HG03571 (cell line): ENCODE measurements at regions not wholly inside any gene's neighbourhood (a gene's known extent, or its start where the extent isn't known, plus 50 kb on each side); places are given as distances from the start of the nearest gene placed in this dataset.

ENCODE experiments used
- ATAC-seq: cut with Tn5 transposase; IDR thresholded peaks from one replicate; pipeline ENCODE4 v1.9.1; 2021; ENCODE audit not compliant: unreplicated experiment

- no peak for ATAC-seq
Measured at GRCh38 chr12:83210933-83211332, 524.2 kb downstream of the TMTC2 start.

- ATAC-seq = no peak
Measured at GRCh38 chr12:83199069-83199468, 512.4 kb downstream of the TMTC2 start.

- ATAC-seq = no peak
Measured at GRCh38 chr12:83198291-83199015, 511.7 kb downstream of the TMTC2 start.

DNA sequence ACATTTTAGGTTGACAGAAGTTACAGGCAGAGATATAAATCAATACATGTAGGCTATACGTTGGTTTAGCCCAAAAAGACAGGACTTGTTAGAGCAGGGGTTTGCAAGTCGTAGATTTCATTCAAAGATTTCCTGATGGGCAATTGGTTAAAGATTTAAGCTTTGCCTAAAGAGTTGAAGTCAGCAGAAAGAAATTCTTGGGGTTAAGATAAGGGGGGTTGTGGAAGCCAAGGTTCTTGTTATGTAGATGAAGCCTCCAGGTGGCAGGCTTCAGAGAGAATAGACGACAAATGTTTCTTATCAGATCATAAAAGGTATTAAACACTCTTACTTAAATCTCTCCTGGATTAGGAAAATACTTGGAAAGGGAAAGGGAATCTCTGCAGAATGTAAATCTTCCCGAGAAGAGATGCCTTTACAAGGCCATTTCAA is 510.8 kb downstream of the TMTC2 start:
- no peak for ATAC-seq

DNA sequence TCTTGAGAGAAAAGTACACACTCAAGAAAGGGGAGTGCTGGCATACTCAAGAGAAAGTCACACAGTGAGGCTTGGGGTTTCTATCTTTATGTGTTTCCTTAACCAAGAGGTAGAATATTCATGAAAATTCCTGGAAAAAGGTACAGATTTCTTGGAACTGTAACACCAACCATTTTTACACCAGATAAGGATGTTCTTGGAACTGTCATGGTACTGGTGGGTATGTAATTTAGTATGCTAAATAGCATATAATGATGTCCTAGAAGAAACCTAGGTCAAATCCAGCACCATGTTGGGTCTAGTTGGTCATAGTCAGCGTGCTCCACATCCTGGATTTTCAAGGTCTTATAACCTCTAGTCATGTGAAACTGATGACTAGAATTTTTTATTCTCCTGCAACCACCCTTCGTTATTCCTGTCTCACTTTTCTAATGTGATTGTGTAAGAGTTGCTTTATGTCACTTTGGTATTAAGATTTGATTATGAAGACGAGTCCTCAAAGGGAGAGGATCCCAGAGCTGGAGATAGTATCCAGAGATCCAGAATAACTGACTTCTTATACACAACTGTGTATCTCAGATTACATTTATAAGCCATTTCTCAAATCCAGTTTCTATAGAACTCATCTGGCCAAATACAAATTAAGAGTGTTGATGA is 510.1 kb downstream of the TMTC2 start:
- no peak for ATAC-seq

GRCh38 chr12:83190631-83191390 is 504.1 kb downstream of the TMTC2 start:
- no peak for ATAC-seq

DNA sequence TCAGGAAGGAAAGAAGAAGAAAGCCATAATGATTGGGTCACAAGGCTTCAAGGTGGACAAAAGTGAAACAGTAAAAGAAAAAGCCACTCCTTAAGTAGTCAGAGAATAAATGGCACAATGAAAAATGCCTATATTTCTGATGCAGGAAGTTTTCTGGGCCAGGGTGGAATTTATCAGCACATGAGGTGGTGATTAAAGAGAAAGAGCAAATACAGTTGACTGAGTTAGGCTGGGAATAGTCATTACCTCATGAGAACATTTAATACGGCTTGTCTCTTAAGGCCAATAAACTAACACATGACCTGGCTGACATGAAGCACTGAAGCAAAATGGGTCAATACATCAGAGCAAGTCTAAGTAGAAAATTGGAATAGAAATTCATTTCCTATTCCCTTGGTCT is 499.7 kb downstream of the TMTC2 start:
- ATAC-seq = no peak

- no peak for ATAC-seq
Measured at GRCh38 chr12:83185241-83185640, 498.5 kb downstream of the TMTC2 start.
